WTC11 (cell line): ENCODE measurements at regions not wholly inside any gene's neighbourhood (a gene's known extent, or its start where the extent isn't known, plus 50 kb on each side); places are given as distances from the start of the nearest gene placed in this dataset.

Experiments
- ATF1 ChIP-seq: sonication (generic); formaldehyde crosslinking; IDR thresholded peaks from 2 replicates; pipeline ENCODE4 v1.8.1; 2023; ENCODE audit warnings: mild to moderate bottlenecking, moderate library complexity, missing genetic modification reagents
- CBFB ChIP-seq: sonication (generic); formaldehyde crosslinking; IDR thresholded peaks from 2 replicates; pipeline ENCODE4 v1.8.1; 2022; ENCODE audit warnings: mild to moderate bottlenecking, low read depth, missing genetic modification reagents
- CTCF ChIP-seq: fragments of 200-600 bp; IDR thresholded peaks from 2 replicates; pipeline ENCODE4 v1.8.0; 2022; ENCODE audit warnings: antibody characterized with exemption
- E2F1 ChIP-seq: sonication (generic); formaldehyde crosslinking; IDR thresholded peaks from 2 replicates; pipeline ENCODE4 v1.8.0; 2022; ENCODE audit warnings: mild to moderate bottlenecking, missing genetic modification reagents
- SP1 ChIP-seq: sonication (generic); formaldehyde crosslinking; conservative IDR thresholded peaks from 2 replicates; pipeline ENCODE4 v1.8.1; 2022; ENCODE audit warnings: missing genetic modification reagents
- TEAD4 ChIP-seq: sonication (generic); formaldehyde crosslinking; IDR thresholded peaks from 2 replicates; pipeline ENCODE4 v1.8.0; 2022; ENCODE audit warnings: mild to moderate bottlenecking, missing genetic modification reagents
- ZNF423 ChIP-seq: fragments of 250-450 bp; sonication (Bioruptor Pico); IDR thresholded peaks from 2 replicates; pipeline ENCODE4 v2.1.2; 2022; ENCODE audit warnings: mild to moderate bottlenecking, moderate library complexity

DNA sequence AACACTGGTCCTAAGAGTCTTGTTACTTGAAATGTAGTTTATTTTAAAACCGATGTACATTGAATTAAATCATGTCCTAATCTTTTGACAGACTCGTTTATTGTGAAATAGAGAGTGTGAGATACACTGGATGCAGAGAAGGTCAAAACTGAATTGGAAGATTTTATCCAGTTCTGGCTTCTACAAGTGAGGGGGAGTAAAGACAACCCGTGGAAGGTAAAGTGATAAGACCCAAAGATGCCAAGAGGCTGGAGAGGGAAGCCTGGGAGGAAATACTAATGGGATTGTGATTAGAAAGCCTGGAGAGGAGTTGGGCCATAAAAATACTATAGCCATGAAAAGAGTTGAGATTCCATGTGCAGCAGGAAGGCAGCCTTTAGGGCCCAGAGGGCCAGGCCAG is 424.5 kb upstream of the NR3C2 start:
- TF ChIP-seq TEAD4 (CRISPR knock-in tag) (no peak), CTCF (no peak), E2F1 (CRISPR knock-in tag) (no peak), ATF1 (CRISPR knock-in tag) (no peak), ZNF423 (CRISPR knock-in tag) (no peak), SP1 (no peak), CBFB (no peak)
